Left lobe of liver (tissue), 2 donors: ENCODE measurements at regions not wholly inside any gene's neighbourhood (a gene's known extent, or its start where the extent isn't known, plus 50 kb on each side); places are given as distances from the start of the nearest gene placed in this dataset.
"Not testable (repeated sequence)": the region's sequence is repeated elsewhere in the genome, so short reads cannot be mapped to it uniquely, and the experiment has no call there.

ENCODE experiments used
- ATAC-seq: fragments of 200-7000 bp; cut with Tn5 transposase; one replicate; pipeline ENCODE4 v1.9.1; 2020; ENCODE audit warnings: mild to moderate bottlenecking, moderate library complexity
- DNase-seq: peaks from one replicate; pipeline ENCODE4 v3.0.0-alpha.2; 2020; ENCODE audit warnings: low spot score
- donor health status: DM: no; HTN: no; CAD: no; lungs with moderate emphysema.
- donor health status: DM: no; HTN: yes; CAD: no.

DNA sequence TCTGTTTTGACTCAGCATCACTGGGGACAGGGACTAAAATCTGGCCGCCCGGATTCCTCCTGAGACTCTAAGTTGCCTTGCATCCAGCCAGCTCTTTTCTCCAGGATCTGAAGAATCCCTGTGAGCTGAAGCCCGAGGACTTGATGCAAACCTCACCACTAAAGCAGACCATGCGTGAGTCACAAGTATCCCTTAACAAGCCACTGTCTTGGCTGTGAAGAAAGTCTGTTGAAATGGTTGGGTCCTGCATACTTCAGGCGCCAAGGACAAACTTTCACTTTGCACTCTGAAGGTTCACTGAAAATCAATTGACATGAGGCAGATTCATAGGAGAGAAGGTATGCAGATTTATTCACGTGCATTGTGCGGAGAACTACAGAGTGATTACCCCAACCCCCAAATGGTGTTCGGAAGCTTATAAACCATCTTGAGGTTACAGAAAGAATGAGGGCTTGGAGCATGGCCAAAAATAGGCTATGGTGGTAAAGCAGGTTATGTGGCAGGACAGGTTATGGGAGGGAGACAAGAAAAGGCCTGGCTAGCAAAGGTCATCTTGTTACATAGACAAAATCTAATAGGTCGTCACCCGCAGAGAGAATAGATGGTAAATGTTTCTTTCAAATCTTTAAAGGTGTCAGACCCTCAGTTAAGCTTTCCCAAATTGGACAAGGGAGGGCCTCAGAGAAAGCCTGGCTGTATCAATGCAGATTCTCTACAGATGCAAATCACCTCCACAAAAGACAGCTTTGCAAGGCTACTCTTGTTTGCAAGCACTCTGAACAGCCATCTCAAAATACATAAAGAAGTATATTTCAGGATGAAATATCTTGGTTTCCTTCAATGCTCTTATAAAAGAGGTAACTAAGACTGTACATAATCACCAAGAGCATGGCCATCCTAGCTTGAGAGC lies 126.3 kb upstream of the PLAAT1 start:
- DNase-seq (no peak), ATAC-seq (no peak)

DNA sequence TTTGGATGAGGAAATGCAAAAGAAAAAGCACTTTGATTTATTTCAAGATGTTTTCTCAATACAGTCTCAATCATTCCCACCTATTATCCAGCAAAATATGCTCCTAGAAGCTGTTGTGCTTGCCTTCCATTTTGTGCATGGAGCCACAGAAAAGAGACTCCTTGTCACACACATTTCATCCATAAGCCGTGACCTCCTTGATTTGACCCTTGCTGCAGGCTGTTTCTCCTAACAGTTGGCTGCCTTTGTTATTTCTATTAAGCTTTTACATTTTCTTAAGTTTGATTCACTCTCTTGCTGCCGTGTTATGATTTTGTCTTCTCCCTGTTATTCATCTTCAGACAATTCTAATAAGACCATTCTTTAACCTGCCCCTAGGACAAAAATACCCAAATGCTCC lies 124.2 kb upstream of the PLAAT1 start:
- DNase-seq (no peak), ATAC-seq (no peak)

GRCh38 chr3:193118907-193119306 lies 122.1 kb upstream of the PLAAT1 start:
- ATAC-seq, result no peak
- no peak for DNase-seq

- DNase-seq (no peak), ATAC-seq (no peak)
These were observed 121.1 kb upstream of the PLAAT1 start for GRCh38 chr3:193119926-193120325.

DNA sequence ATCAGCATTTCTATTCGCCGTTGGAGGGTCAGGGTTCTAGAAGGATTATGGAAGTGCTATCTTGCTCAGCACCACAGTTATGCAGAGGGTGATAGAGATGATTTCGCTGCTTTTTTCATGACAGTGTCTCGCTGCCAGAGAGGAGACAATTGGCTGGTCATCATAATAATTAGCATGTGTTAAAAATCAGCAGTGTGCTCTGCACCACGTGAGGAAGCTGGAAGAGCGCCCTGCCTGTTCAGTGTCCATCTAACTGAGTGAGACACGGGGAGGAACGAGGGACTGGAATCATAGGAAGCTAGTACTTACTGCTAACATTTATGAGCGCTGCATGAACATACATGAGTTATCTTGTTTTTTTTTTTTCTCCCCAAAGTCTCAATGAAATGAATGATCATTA lies 116.2 kb upstream of the PLAAT1 start:
- ATAC-seq (no peak), DNase-seq (no peak)

DNA sequence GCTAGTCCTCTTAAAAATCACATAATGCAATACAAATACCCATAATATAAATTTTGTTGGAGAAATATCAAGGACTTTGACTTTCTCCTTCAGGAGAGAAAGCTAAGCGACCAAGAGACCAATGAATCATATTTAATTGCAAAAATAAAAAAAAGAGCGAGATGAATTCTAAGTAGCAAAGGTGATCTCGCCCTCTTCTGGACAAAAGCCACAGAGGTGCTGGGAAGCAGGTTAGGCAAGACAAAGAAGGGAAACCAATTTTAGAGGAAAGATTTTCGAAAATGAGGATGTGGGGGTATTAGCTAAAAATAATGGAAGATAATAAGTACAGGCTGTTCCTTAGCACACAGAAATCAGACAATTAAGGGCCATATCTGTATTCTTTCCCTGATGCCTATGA lies 111.4 kb upstream of the PLAAT1 start:
- DNase-seq (no peak), ATAC-seq (no peak)

DNA sequence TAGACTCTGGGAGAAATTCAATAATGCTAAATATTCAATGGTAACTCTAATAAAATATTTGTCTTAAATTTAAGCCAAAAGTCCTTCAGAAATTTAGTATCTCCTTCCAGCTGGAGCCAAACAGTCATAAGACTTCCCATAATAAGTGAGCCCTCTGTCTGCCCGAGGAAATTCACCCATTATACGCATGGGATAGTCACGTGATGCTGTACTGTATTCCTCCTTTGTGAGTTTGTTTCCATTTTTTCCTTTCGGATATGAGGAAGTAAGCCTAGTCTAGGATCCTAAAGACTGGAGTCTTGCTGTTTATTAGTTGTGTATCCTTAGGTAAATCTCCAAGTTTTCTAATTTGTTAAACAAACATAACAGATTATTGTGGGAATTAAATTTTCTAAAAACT lies 110.4 kb upstream of the PLAAT1 start:
- DNase-seq (no peak), ATAC-seq (no peak)

GRCh38 chr3:193132241-193132640 lies 108.8 kb upstream of the PLAAT1 start:
- no peak for ATAC-seq
- DNase-seq, result no peak

GRCh38 chr3:193132964-193133363 lies 108.1 kb upstream of the PLAAT1 start:
- ATAC-seq, result no peak
- no peak for DNase-seq

DNA sequence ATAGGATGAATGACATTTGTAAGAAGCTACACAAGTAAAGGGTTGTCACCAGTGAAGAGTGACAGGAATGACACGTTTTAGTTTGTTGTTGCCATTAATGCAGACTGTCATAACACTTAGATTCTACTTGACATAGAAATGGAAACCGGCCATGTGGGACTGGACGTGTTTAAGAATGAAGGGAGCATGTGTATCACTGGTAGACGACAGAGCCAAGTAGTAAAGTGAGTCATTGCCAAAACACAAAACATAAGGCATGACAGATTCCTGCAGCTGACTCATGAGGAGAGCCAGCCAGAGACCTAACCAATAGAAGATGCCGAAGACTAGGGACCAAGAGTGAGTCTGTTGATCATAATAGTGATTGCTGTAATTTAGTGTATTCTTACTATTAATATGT lies 106.2 kb upstream of the PLAAT1 start:
- DNase-seq, result no peak
- ATAC-seq, result no peak

DNA sequence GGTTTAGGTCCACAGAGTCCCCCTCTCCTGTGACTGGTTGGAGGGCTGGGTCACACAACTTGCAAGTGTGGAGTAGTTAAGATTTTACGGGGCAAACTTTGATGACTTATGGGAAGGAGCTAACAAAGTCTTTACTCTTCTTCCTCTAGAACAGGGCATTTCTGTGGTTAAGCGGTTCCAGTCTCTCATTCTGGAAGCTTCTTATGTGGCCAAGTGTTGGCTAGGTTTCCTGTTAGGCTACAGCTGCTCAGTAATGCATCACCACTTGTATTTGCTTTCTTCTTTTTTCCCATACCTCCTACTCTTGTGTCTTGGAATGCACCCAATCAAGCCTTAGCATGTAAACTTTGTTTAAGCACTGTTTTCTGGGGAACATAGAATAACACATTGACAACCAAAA lies 100.6 kb upstream of the PLAAT1 start:
- ATAC-seq (no peak), DNase-seq (no peak)

- ATAC-seq, result no peak
- no peak for DNase-seq
These were observed 95.8 kb upstream of the PLAAT1 start for GRCh38 chr3:193145248-193145647.

DNA sequence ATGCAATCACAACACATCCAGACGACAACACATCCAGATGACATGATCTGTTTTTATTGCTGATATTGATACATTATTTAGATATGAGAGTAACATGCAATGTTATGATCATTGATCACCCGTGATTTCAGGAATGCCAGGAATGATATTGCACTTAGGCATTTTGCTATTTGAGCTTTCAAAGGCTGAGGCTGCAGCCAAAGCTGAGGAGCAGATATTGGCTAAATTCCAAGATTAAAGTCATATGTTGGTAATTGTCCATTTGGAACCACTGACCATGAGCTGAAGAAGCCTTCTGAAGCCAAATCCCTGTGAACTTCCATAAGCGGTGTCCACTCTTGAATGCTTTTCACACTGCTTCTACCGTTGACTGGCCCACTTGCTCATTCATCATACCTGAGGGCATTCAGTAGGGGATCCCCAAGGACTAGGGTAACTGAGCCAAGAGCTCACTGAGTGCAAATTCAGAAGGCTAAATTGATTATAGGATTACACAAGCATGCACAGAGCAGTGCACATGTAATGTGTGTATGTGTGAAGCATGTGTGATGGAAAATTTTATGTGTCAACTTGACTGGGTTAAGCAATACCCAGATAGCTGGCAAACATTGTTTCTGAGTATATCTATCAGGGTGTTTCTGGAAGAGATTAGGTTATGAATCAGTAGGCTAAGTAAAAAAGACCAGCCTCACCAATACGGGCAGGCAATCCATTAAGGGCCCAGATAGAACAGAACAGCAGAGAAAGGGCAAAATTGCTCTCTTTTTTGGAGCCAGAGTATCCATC lies 92.1 kb upstream of the PLAAT1 start:
- ATAC-seq (no peak), DNase-seq (no peak)

DNA sequence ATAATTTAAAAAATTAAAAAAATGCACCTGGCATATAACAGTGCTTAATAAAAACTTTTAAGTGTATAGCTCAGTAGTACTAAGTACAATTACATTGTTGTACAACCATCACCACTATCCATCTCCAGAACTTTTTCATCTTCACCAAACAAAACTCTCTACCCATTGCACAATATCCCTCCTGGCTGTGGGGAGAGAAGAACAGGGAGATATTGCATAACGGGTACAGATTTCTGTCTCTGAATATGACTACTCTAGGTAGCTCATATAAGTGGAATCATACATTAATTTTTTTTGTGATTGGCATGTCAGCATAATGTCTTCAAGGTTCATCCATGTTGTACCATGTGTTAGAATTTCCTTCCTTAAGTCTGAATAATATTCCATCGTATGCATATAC lies 91.0 kb upstream of the PLAAT1 start:
- ATAC-seq (no peak), DNase-seq (no peak)

- ATAC-seq, DNase-seq: not testable (repeated sequence)
These were observed 85.8 kb upstream of the PLAAT1 start for GRCh38 chr3:193155044-193155781.

GRCh38 chr3:193157051-193157450 lies 84.0 kb upstream of the PLAAT1 start:
- ATAC-seq, result no peak
- no peak for DNase-seq

DNA sequence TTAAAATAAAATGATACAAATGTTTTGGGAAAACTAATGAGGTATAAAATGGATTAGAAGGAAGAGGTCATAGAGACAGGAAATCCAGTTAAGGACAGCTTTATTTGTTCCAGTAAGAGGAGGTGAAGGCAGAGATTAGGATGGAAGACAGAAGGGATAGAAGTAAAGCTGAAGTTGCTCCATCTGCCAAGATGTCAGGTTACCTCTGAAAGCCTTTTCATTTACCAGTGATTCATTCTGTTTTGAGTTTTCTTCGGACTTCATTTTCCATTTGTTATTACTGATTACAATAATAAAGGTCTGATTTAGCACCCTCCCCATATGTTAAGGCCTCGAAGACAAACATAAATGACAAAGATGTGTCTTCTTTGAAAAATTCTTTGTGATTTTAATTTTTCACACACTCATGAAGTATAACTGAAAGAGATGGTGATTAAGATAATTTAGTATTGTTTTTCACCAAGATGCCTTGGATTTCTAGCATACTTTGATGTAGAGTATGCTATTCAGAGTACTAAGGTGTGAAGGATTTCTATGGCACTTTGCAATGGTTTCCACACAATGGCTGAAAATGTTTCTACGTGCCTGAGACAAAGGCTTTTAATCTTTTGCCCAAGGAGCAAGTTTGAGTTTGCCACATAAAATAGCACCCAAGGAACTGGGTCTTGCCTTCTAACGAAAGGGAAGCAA lies 75.4 kb upstream of the PLAAT1 start:
- no peak for ATAC-seq
- no peak for DNase-seq

- ATAC-seq, result no peak
These were observed 72.1 kb upstream of the PLAAT1 start for GRCh38 chr3:193168931-193169330.

GRCh38 chr3:193174140-193174539 lies 66.9 kb upstream of the PLAAT1 start:
- no peak for DNase-seq
- no peak for ATAC-seq

More at GRCh38 chr3:193168931-193169330, 72.1 kb upstream of the PLAAT1 start:
- DNase-seq, result no peak

DNA sequence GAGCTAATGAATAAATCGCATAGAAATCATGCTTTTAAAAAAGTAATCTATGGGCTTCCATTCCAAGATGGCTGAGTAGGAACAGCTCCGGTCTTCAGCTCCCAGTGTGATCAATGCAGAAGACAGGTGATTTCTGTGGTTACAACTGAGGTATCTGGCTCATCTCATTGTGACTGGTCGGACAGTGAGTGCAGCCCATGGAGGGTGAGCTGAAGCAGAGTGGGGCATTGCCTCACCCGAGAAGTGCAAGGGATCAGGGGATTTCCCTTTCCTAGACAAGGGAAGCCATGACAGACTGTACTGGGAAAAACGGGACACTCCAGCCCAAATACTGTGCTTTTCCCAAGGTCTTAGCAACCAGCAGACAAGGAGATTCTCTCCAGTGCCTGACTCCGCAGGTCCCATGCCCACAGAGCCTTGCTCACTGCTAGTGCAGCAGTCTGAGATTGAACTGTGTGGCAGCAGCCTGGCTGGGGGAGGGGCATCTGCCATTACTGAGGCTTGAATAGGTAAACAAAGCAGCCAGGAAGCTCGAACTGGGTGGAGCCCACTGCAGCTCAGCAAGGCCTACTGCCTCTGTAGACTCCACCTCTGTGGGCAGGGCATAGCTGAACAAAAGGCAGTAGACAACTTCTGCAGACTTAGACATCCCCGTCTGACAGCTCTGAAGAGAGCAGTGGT lies 61.5 kb upstream of the PLAAT1 start:
- ATAC-seq, DNase-seq: not testable (repeated sequence)
